Inferior parietal cortex (tissue), 1 donor: ENCODE measurements at regions not wholly inside any gene's neighbourhood (a gene's known extent, or its start where the extent isn't known, plus 50 kb on each side); places are given as distances from the start of the nearest gene placed in this dataset.
"Not testable (repeated sequence)": the region's sequence is repeated elsewhere in the genome, so short reads cannot be mapped to it uniquely, and the experiment has no call there.

Experiments
- DNase-seq: peaks from one replicate; pipeline ENCODE4 v3.0.0-alpha.2; 2016; ENCODE audit errors: extremely low spot score

DNA sequence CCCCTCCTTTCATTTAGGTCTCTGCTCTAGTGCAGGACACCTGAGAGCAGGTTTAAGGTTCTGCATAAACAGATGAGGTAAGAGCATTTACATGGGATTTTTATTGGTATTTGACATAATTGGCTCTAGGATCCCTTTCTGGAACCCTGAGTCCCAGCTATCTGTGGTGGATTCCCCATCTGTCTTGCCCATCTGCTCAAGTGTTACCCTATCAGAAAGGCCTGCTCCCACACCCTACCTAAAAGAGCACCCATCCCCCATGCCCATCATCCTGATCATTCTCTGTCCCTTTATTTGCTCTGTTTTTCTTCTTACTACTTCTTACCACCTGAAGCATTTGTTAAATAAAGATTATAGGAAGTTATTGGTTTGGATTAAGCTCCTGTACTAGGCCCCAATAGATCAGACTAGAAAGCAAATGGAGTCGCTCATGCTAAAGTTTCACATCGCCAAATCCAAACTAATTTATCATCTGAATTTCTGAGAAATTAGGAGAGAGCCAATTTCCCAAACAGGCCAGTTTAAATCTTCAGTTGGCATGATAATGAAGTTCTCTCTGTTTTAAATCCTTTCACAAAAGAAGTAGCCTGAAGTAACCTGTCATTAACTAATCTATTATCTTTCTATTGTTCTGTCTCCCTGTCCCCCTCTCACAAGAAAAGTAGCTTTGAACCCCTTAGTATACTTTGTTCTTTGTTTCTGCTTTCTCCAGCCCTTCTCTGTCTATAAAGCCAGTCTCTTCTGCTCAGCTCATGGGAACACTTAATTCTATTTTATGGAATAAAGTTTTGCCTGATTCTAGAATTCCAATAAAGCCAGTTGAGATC, 178.6 kb downstream of the ZNF674 start:
- DNase-seq, result no peak

DNA sequence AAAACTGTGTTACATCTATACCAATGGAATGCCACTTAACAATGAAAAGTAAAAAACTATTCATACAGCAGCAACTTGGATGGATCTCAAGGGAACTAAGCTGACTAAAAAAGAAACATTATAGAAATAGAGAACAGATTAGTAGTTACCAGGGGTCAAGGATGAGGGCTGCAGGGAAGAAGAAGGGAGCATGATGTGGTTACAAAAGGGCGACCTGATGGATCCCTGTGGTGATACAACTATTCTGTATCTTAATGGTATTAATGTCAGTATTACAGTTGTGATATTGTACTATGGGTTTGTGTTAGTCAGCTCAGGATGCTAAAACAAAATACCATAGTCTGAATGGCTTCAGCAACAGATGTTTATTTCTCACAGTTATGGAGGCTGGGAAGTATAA, 190.7 kb downstream of the ZNF674 start:
- no peak for DNase-seq

- DNase-seq, result no peak
Observed at GRCh38 chrX:46341767-46342322, 203.4 kb downstream of the ZNF674 start.

GRCh38 chrX:46340696-46341095, 204.5 kb downstream of the ZNF674 start:
- no peak for DNase-seq

- DNase-seq, result no peak
Observed at GRCh38 chrX:46333550-46333949, 211.7 kb downstream of the ZNF674 start.

DNA sequence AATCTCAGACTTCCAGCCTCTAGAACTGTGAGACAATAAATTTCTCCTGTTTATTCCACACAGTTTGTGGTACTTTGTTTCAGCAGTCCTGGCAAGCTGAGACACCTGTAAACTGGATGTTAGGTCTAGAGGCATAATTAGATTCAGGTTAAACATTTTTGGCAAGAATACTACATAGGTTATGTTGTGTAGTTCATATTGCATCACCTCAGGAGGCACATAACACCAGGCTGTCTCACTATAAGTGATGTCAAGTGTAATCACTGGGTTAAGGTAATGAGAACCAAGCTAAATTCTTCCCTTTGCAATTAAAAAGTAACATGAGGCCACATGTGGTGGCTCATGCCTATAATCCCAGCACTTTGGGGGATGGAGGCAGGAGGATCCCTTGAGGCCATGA, 214.2 kb downstream of the ZNF674 start:
- no peak for DNase-seq

DNA sequence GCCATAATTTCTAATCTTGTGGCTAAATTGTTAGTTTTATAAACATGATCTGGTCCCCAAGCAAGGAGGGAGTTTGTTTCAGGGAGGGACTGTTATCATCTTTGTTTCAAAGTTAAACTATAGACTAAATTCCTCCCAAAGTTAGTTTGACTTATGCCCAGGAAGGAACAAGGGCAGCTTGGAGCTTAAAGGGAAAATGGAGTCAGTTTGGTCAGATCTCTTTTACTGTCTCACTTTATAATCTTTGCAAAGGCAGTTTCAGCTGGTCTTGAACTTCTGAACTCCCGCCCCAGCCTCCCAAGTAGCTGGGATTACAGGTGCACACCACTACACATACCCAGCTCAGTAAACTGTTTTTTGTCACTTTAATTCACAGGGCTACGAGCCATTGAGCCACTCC, 214.7 kb downstream of the ZNF674 start:
- no peak for DNase-seq

DNA sequence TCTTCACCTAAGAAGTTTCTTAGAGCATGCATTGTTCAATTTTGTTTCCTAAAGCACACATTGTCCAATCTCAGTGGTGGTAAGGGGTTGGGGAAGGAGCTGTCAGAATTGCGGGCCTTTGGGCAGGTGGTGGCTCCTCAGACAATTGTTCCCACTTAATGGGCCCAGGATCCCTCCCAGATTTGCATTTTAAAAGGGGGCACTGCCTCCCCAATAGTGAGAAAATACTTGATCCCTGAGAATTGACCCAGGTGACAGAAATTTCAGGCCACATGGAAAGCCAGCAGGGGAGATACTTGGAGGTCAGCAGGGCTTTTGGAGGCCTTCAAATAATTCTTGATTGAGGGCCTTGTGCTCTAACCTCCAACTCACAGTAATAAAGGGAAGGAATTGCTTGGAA, 217.1 kb downstream of the ZNF674 start:
- no peak for DNase-seq

DNA sequence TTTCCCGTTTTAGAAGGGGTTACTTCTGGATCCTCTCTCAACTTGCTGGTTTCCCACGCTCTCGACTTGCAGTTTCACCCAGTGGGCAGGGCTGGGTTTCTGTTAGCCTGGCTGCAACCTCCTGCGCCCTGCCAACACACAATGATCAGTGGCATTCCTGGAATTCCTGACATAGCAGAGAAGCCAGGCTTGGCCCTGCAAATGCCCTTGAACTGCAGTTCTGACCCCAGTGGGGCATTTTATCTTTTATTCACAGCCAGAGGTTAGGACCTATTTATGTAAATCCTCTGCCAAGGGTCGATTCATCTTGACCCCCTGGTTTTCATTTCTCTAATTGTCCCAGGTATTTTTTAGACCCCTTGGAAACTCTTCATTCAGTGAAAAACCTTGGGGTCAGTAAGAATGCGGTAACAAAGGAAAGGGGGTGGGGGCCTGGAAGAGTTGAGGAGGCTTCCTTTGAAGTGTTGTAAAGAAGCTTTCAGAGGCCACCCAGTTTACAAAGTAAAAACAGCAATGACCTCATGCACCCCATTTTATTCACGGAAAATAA, 217.6 kb downstream of the ZNF674 start:
- DNase-seq, result no peak

DNA sequence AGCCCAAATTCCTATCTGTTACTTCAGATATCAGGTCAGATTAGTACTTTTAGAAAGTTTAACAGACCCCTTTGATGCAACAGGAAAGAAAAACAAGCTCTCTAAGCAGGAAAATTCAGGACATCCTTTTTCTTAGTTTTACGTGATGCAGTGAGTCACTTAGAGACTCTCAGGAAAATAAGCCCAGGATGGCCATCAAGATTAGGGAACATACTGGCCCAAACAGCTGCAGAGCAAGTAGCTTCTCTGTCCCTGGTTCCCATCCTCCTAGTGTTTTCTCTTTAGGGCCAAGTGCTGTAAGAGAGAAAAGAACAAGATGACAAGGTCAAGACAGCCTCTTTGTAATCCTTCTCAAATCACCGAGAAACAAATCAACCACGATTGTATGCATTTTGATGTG, 219.1 kb downstream of the ZNF674 start:
- DNase-seq, result no peak

- DNase-seq, result no peak
Observed at GRCh38 chrX:46325312-46325877, 219.8 kb downstream of the ZNF674 start.

DNA sequence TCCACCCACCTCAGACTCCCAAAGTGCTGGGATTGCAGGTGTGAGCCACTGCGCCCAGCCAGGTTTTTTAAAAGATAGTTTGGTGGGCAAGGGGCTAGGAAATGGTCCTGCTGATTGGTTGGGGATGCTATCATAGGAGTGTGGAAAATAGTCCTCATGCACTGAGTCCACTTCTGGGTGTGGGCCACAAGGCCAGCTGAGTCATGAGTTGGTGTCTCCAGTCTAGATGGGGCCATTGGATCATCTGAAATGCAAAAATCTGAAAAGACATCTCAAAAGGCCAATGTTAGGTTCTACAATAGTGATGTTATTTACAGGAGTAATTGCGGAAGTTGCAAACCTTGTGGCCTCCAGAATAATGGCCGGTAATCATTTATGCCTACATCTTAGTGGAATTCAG, 221.1 kb downstream of the ZNF674 start:
- no peak for DNase-seq

GRCh38 chrX:46322929-46323328, 222.3 kb downstream of the ZNF674 start:
- not testable (repeated sequence) for DNase-seq

DNA sequence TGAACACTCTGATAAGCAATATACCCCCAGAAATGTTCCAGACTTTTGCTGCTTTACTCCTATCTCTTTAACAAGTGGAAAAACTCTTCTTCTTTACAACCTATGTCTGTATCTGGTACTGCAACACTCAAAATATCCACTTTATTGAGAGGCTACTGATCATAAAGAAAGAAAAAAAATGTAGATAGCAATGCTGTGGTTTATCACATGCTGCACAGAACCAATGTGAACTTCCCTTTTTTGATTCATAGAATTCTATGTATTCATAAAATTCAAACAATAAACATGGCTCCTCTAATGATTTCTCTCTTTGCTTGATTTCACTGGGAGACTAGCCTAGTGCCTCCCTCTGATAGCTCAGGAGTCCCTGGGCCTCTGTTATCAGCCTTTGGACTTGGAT, 223.5 kb downstream of the ZNF674 start:
- DNase-seq, result no peak

DNA sequence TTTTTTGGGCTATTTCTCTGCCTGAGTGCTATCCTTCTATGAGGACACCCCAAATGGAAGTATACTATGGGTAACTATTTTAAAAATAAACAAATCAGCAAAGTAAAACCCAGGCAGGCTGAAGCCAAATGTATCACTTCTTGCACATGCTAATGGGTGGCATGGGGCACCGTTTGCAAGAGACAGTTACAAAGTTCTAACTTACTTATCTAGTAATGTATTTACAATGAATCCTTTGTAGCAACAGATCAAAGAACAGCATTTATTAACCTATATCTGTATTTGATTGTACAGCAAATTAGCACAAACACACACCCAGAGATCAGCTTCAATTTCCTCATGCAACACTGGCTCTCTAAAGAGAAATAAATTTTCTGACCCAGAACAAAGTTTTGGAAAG, 225.5 kb downstream of the ZNF674 start:
- no peak for DNase-seq

DNA sequence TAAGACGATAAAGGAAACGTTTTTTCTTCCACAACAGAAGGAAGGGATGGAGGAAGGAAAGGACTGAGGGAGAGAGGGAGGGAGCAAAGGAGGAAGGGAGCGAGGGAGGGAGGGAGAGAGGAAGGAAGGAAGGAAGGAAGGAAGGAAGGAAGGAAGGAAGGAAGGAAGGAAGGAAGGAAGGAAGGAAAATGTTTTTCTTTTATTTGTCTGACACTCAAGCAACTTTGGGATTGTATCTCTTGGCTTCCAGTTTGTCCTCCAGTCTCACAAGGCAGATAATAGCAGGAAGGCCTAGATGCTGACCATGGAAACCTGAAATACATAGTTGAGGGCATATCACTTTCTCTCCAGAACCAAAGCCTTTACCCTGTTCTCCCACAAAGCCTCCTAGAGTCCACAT, 226.7 kb downstream of the ZNF674 start:
- DNase-seq, result no peak

DNA sequence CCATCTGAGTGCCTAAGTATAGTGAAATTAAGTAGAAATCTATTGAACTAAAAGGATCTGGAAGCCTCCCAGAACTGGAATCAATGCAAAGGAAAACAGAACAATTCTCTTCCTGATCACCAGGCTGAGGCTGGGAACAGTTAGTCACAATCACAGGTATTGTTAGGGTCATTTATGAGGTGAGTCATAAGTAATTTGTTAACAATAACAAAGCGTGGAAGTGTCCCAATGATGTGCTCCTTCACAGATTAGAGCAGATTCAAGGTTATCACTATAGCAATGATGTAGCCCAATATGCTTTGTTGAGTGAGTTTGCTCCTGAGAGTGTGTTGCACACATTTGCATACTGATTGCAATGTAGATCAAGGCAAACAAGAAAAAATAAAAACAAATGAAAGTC, 228.1 kb downstream of the ZNF674 start:
- no peak for DNase-seq

- no peak for DNase-seq
Observed at GRCh38 chrX:46311581-46312120, 233.6 kb downstream of the ZNF674 start.

DNA sequence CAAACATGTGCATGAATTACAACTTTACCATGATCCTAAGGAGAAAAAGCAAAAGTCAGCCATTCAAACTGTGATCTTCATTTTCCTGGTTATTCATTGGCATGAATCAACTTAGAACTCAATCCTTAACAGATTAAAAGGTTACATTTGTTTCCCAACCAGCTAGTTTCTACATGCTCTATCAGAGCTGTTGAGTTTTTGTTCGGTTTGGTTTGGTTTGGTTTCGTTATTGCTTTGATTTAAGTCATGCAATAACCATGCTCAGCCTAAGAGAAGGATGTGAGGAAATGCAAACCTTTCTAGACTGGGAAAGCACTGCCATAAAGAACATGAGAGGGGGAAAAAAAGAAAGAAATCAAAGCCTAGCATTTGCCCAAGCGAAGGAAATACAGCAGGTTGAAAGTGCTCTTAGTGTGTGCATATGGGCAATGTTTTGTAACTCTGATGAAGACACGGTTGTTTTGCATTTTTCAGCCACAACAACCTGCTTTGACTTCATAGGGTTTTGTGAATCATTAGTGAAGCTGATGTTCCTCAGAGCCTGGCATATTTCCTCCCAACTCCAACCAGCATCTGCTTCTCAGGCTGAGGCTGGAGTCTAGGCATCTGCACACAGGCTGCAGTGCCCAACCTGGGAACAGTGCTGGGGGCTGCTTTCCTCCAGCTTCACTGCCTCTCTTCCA, 234.3 kb downstream of the ZNF674 start:
- no peak for DNase-seq

- no peak for DNase-seq
Observed at GRCh38 chrX:46308110-46308509, 237.1 kb downstream of the ZNF674 start.

GRCh38 chrX:46306103-46306502, 239.1 kb downstream of the ZNF674 start:
- DNase-seq, result no peak

GRCh38 chrX:46305431-46305830, 239.8 kb downstream of the ZNF674 start:
- DNase-seq, result no peak
